Stimulated activated CD8-positive, alpha-beta memory T cell treated with anti-CD3 and anti-CD28 coated beads, Interleukin-2, amount 100 ng/mL, for 48 hours (primary cell): ENCODE measurements at regions not wholly inside any gene's neighbourhood (a gene's known extent, or its start where the extent isn't known, plus 50 kb on each side); places are given as distances from the start of the nearest gene placed in this dataset.

Source experiments
- DNase-seq, 2 donors: peaks; one replicate each; pipeline ENCODE4 v3.0.0-alpha.2; 2020; ENCODE audit warnings: low read depth in 2 of 2

DNA sequence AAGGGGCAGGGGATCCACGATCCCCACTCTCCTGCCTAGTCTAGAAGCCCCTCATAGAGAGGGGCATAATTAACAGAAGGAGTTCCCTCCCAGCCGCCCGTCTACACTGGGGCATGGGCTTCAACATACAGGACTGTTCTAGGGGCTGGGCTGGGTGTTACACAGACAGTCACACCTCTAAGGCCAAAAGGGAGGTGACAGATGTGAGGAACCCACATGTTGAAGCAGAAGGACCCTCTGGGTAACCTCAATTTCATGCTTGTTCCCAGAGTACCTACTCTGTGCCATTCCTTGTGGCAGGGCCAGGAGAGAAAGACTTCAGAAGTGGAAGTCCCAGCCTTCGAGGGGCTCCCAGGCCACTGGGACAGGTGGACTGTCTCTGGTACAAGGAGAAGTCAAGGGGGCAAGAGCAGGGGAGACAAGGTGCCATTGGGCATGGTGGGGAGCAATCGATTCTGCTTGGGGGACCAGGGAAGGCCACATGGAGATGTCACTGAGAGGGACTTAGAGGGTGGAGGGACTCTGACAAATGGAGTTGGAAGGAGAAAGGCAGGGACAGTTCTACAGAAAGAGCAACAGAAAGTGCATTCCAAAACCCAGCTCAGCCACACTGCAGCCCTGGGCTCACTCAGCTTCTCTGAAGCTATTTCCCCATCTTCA, 71.3 kb downstream of the CPN2 start:
- DNase-seq, result no peak

DNA sequence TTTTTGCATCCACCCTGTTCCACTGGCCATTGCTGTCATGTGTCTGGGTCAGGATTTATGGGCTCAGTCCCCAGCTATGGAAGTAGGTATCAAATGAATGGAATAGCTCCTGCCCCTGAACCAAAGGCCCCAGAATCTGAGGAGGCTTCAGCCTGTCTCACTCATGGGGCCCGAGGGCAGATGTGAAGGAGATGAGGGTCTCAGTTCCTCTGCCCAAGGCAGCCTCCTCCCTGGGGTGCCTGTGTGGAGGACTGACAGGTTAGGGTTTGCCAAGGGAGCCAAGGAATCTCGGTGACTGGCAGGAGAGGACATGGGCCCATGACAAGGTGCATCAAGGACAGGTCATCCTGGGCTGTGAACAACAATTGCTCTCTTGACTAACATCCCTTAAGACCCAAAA, 70.4 kb downstream of the CPN2 start:
- no peak for DNase-seq

DNA sequence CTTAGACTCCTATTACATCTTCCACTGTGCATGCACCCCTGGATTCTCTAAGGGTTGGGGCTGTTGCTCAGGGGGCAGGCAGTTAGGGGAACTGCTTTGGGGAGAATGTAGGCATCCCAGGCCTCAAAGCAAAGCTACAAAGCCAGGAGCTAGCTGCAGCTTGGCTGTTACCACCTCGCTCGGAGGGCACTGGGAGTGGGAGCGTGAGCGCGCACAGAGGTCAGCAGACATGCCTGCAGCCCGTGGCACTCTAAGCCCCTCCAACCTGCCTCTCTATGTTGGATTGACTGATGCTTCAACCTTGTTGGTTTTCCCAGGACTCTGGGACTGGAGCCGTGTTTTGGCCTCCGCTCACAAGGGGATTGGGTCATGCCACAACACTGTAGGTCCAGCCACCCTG, 69.8 kb downstream of the CPN2 start:
- no peak for DNase-seq

DNA sequence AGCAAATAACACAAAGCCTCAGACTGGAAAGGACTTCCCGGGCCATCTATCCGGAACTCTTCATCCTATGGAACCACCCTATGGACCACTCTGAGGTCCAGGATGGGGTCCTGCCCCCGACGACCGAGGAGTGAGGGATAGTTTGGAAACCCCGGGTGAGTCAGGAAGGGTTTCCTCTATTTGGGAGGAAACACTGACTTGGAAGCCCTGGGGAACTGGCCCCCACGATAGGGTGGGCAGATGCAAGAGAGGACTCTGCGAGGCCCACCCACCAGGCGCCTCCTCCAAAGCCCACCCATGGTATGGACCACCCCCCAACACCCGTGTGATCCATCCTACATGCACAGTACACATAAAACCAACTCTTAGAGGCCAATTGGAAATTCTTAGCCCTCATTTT, 69.4 kb downstream of the CPN2 start:
- no peak for DNase-seq

DNA sequence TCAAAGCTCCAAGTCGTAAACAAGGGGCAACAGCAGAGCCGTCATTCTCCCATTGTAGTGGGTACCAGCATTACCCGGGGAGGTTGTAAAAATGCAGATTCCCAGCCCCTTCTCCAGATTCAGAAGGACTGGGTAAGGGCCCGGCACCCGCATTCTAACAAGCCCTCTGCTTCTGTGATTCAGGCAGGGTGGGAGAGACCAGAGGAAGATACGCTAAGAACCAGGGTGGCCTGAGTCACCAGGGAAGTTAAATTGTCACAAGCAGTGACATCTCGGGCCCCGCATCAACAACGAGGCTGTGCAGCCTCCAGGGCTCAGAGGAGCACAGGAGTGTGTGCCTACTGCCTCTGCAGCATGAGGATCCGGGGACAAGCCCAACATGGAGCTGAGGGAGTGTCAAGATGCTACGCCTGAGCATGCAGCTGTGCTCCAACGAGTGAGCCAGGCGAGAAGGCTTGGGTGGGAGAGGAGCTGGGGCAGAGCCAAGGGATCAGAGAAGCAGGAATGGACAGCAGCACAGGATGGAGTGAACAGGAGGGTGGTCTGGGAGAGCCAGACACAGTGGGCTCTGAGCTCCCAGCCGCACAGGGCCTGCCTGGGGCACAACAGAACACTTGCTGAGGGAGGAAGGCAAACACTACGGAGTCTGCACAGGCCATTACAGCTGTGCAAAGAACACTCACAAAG, 68.5 kb downstream of the CPN2 start:
- DNase-seq, result no peak

DNA sequence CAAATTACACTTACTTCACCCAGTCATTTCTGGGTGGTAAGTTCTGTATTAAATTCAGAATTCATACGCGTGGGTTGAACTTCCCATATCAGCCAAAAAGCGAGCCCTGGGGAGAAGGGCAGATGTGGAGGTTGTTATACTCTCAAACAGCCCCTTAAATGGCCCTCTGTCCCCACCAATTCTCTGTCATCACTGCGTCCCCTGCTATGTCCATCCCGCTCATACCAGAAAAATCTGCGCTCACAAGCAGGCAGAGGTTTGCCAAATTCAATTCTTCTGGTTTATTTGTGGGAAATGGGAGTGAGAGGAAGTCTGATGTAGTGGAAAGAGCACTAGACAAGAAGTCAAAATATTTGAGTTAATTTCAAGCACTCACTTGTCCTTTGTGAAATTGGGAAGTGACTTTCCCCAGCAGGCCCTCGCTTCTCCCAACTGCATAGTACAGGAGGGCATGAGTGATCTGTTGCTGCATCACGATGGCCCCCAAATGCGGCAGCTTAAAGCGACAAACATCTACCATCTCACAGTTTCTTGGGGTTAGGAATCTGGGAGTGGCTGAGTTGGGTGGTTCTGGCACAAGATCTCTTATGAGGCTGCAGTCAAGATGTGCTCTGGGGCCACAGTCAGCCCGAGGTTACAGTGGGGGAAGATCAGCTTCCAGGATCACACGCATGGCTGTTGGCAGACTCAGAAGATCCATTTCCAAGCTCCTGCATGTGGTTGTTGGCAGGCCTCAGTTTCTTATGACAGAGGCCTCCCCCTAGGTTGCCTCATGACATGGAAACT, 67.7 kb downstream of the CPN2 start:
- no peak for DNase-seq

DNA sequence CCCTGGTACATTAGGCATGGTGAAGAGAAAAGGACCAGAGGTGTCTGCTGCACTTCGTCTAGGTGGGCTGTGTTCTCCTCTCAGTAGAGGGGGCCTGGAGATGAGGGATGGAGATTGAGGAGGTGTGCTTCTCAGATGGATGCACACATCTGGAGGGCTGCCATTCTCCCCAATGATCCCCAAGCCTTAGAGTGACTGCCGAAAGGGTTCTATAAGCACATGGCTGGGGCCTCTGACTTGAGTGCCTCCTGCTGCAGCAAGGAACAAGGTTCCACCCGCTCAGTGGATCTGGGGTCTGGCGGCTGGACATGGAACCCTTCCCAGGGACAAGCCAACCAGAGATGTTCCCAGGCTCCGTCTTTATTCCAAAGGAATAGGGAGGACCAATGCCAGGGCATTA, 66.8 kb downstream of the CPN2 start:
- DNase-seq, result no peak

DNA sequence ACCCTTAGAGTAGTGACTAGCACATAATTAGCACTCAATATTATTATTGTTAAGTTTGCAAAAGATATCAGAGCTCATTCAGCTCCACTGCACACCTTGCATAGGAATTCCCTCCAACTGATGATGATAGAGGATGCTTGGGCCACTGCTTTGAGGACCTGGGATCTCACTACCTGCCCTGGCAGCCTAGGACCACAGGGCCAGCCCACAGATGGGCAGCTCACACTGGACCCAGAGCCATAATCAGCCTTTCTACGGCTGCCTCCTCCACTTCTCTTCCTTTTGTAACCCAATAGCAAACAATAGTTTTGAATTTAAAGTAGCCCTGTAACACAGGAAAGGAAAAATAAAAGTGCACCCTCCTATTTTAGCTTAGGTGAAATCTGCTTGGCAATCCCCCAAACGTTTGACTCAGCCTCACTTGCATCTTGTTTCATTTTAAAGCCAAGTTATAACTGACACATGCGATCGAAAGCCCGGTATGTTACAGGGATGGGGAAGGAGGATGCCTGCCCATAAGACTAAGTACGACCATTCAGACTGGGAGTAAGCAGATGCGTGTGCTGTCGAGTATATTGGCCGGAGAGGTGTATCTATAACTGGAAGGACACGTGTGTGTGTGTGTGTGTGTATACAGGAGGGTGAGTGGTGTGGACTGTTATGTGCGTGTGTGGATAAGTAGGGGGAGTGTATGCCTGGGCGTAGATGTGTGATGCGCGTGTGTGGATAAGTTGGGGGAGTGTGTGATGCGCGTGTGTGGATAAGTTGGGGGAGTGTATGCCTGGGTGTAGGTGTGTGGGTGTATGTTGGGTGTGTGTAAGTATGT, 65.9 kb downstream of the CPN2 start:
- no peak for DNase-seq

DNA sequence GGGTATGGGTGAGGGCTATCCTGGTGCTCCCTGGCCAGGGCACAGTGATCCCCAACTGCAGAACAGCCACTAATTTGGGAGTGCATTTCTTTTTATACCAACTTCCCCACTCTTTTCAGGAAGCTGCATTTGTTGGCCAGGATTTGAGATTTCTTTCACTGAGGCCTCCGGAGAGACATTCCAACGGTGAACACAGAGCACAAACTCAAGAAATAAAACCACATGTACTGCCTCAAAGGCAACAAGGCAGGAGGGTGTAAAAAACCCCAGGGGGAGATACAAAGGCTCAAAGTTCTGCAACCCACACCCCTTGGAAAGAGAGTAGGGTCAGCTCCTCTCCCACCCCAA, 65.3 kb downstream of the CPN2 start:
- DNase-seq, result no peak

DNA sequence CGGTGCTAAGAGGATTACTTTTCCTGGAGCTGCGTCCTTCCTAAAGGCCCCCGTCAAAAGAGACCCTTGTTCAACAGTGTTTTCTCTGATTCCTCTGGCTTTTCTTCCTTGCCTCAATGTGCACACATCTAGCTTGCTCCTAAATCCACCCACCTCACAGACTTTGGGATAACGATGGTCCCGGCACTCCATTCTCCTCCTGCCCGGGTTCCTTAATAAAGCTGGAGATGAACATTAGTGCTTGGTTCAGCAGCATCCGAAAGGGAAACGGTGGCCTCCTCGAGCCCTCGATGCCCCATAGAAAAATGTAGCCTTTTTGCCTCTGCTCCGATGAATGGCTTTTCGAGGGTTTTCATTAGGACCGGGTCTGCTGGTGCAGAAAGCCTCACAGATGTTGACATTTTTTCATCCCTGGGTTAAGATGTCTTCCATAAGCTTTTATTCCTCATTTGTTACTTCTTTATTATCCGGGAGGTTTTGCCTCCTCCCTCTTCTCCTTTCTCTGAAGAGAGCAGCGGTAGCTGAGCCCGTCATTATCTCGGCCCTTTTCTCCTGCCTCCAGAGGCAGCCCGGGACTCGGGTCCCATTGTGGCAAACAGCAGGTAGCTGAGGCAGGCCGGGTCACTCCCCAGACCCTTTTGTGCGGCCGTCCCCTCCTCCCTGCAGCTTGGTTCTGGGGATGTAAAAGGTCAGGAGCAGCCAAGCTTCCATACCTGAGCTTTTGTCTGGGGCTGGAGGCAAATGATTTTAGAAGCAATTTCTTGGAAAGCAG, 64.6 kb downstream of the CPN2 start:
- no peak for DNase-seq

DNA sequence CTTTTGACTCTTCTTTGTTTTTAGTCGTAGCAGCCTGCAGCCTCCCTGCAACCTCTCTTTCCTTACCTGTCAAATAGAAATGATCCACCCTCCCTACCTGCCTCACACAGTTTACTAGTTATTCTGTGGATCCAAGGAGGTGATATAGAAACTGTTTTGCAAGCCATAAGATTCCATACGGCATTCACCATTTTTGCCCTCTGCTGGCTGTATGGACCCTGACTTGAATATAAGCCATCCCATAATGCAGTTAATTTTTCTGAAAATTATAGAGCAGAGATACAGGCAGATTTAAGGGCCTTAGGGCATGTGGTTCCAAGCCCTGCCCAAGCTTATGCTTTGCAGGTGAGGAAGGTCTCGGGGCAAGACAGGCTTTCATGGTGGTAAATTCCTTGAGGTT, 63.8 kb downstream of the CPN2 start:
- no peak for DNase-seq

DNA sequence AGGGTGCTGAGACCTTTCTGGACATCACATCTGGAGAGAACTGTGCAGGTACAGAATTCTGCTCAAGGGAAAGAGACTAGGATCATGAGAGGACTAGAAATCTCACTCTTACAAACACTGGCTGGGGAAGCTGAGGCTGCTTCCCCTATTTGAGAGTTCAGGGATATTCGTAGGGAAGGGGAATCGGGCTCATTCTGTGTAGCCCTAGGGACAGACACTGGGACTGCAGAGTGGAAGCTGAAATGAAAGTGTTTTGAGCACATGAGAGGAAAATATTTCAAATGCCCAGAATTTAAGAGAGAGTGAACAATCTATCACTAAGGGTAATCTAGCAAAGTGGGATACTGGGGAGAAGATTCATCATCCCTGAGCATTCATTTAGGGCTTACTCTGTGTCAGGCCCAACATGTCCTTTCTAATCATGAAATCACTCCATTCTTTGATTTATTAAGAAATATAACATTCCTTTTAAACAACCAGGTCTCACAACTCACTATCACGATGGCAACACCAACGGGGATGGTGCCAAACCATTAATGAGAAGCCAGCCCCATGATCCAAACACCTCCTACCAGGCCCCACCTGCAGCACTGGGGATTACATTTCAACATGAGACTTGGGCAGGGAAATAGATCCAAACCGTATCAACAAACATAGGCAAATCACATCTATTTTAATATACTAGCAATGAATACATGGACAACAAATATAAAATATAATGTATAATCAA, 63.0 kb downstream of the CPN2 start:
- no peak for DNase-seq
